HG03442 (cell line): ENCODE measurements at regions not wholly inside any gene's neighbourhood (a gene's known extent, or its start where the extent isn't known, plus 50 kb on each side); places are given as distances from the start of the nearest gene placed in this dataset.

ENCODE experiments used
- ATAC-seq: cut with Tn5 transposase; IDR thresholded peaks from one replicate; pipeline ENCODE4 v1.9.1; 2021; ENCODE audit warnings: mild to moderate bottlenecking, moderate library complexity; ENCODE audit not compliant: unreplicated experiment

- ATAC-seq, result no peak
Measured at GRCh38 chr11:71201936-71202597, 50.3 kb downstream of the SHANK2 start.

DNA sequence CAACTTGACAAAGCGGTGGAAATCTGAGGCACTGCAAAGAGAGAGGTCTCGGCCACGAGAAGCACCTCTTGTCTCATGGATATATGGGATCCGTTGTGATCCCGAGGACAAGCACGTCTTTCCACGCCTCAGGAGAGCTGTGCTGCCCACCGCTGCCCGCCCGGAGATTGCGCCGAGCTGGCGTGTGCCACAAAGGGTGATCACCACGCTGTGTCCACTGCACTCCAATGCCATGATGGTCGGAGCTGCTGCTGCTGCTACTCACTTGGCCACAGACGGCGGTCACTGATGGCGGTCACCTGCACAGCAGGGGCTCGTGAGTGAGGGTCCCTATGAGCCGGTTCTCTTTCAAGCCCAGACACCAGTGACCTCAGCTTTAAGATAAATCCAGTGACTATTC is 51.1 kb downstream of the SHANK2 start:
- ATAC-seq, result no peak

GRCh38 chr11:71200761-71201160 is 51.6 kb downstream of the SHANK2 start:
- no peak for ATAC-seq

- no peak for ATAC-seq
Measured at GRCh38 chr11:71200172-71200716, 52.1 kb downstream of the SHANK2 start.

DNA sequence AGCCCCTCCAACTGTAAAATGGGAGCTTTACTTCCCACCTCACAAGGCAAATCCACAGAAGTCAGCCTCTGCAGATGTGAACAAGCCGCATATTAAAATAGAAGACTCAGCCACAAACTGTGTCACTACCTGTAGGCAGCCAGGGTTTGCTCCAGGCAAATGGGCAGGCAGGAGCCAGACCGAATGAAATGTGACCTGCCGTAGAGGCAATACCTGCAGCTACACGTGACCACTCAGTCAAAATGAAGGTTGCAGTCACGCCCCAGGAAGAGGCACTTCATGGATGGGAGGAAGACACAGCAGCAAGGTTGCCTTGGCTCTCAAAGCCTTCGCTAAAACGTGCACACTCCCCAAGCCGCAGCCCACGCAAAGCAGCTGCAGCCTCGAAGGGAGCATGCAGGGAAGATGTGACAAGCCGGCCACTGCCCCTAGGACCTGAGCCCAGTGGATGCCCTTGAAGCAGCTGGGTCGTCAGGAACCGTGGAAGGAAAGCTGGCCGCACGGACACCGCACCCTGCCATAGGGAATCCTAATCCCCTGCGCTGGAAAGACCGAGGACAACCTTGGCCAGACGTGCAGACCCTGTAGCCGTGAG is 53.1 kb downstream of the SHANK2 start:
- ATAC-seq, result no peak

GRCh38 chr11:71198823-71199165 is 53.6 kb downstream of the SHANK2 start:
- ATAC-seq, result no peak

GRCh38 chr11:71198141-71198822 is 54.1 kb downstream of the SHANK2 start:
- no peak for ATAC-seq

GRCh38 chr11:71197096-71197495 is 55.3 kb downstream of the SHANK2 start:
- no peak for ATAC-seq

- ATAC-seq, result no peak
Measured at GRCh38 chr11:71194710-71195109, 57.7 kb downstream of the SHANK2 start.

- ATAC-seq, result no peak
Measured at GRCh38 chr11:71193431-71193830, 58.9 kb downstream of the SHANK2 start.

- no peak for ATAC-seq
Measured at GRCh38 chr11:71192629-71193028, 59.7 kb downstream of the SHANK2 start.

DNA sequence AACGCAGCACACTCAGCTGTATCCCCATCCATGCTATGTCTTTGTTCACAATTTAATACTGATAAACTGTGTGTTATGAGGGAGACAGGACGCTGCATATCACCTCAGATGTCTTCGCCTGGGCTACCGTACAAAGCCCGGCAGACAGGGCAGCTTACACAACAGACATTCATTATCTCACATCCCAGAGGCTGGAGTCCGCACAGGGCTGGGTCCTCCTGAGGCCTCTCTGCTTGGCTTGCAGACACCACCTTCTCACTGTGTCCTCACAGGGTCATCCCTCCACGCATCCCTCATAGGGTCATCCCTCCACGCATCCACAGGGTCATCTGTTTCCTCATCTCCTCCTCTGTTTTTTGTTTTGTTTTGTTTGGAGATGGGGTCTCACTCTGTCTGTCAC is 61.2 kb downstream of the SHANK2 start:
- no peak for ATAC-seq

- ATAC-seq, result no peak
Measured at GRCh38 chr11:71190551-71190950, 61.8 kb downstream of the SHANK2 start.

- no peak for ATAC-seq
Measured at GRCh38 chr11:71189768-71190315, 62.5 kb downstream of the SHANK2 start.

DNA sequence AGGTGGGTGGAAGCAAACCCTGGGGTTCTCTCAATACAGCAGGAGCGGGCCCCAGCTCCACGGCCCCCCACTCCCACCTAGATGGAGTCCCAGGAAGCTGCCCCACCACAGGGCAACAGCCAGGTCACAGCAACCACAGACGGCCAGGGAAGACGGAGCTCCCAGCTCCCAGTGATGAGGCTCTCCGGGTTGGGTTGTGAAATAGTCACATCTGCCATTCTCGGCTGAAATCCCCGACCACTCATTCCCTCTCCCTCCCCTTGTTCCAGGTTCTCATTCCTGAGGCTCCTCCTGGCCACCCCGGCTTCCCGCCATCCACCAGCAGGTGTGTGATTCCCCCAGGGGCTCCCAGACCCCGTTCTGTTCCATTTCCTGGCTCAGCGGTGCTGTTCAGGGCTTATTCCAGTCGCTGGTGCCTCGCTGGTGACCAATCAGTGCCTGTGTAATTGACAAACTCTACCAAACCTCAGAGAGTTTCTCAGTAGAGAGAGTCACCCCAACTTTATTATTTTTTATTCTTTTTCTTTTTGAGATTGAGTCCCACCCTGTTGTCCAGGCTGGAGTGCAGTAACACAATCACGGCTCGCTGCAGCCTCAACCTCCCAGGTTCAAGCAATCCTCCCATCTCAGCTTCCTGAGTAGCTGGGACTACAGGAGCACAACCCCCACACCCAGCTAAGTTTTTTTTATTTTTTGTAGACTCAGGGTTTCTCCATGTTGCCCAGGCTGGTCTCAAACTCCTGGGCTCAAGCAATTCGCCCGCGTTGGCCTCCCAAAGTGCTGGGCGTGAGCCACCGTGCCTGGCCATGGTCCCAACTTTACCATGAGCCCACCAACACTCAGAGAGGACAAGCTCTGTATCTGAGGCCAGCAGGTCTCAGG is 63.2 kb downstream of the SHANK2 start:
- ATAC-seq, result no peak

GRCh38 chr11:71188073-71188472 is 64.3 kb downstream of the SHANK2 start:
- ATAC-seq, result no peak

- no peak for ATAC-seq
Measured at GRCh38 chr11:71186806-71187205, 65.6 kb downstream of the SHANK2 start.

DNA sequence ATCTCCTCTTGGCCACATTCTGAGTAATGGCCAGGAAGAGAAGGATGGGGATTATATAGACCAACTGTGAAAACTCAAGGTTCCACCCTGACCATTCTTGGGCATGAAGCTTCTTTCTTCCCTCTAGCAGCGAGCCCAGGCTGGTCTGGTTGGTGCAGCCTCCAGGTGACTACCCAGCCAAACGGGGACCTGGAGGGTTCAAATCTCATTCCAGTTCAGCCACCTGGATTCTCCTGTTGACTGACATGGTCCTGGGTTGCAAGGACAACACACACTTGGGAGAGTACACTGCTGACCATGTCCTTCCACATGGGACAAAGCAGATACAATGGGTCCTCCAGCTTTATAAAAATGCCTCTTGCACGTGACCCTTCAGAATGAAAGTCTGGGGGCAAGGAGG is 67.0 kb downstream of the SHANK2 start:
- no peak for ATAC-seq

GRCh38 chr11:71184421-71185210 is 67.8 kb downstream of the SHANK2 start:
- no peak for ATAC-seq

DNA sequence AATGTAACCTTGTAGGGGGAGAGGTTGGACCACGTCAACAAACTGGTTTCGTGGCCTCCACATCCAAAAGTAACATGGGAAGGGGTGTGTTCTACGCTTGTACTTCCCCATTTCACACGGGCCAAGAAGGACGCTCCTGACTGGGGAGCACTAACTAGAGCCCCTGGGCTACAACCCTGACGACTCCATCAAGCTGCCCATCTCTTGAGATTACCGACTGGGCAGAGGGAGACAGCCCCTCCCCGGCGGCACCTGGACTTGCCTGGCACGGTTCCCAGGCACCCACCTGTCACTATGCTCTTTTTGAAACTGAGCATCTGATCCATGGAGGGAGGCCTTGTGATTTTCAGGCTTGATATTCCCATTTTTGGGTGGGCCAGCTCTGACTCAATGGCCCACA is 68.5 kb downstream of the SHANK2 start:
- ATAC-seq, result no peak
